ENCODE measurements at regions not wholly inside any gene's neighbourhood (a gene's known extent, or its start where the extent isn't known, plus 50 kb on each side); places are given as distances from the start of the nearest gene placed in this dataset.

- intact Hi-C loops (cut with DNase I) = no loop called here
- 77 to 84% (median 79%) methylated on average over 3 of the region's 3 CpGs for WGBS, 4 donors
- Histone ChIP-seq H3K4me1 (no peaks in the 10 kb centered on the region), H3K36me3 (no peaks in the 10 kb centered on the region), H3K27ac (no peak overlapping the region), H3K27me3 (no peaks in the 10 kb centered on the region), H3K9me3 (no peaks in the 10 kb centered on the region), H3K4me3 (no peak overlapping the region)
- no peak for ATAC-seq
- TF ChIP-seq POLR2A (IDR thresholded peaks at IDR 0.05) (no peak), CTCF (IDR thresholded peaks at IDR 0.05) (no peak)
- DNase-seq = no peak
Measured at GRCh38 chr15:53225781-53226180, 435.6 kb upstream of the ONECUT1 start.

DNA sequence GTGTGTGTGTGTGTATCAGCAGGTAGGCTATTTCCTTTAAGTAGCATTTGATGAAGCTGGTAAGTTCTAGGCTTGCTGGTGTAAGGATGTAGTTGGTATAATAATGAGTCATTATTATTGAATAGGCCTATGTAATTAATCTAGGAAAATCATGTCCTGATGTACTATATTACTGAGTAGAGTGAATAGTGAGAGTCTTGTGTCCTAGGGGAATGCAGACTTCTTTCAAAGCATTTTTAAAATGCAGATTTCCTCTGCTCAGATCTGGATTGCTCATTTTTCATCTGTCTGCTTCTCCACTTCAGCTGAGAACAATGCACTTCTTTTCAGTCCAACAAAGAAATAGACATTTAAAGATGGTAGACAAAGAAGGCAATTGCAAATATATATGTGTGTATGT lies 434.2 kb upstream of the ONECUT1 start:
- H3K27ac ChIP-seq = no peak overlapping the region
- ATAC-seq (no peak), DNase-seq (no peak)
- no peak overlapping the region for H3K4me3 ChIP-seq
- H3K4me1 ChIP-seq = no peaks in the 10 kb centered on the region
- H3K36me3 ChIP-seq = no peaks in the 10 kb centered on the region
- H3K27me3 ChIP-seq = no peaks in the 10 kb centered on the region
- no peaks in the 10 kb centered on the region for H3K9me3 ChIP-seq
- TF ChIP-seq POLR2A (IDR thresholded peaks at IDR 0.05) = no peak
- no peak for TF ChIP-seq CTCF (IDR thresholded peaks at IDR 0.05)
- intact Hi-C loops (cut with DNase I) = no loop called here

GRCh38 chr15:53223815-53224214 lies 433.7 kb upstream of the ONECUT1 start:
- ATAC-seq = no peak
- no peaks in the 10 kb centered on the region for H3K36me3 ChIP-seq
- no peak overlapping the region for H3K27ac ChIP-seq
- H3K9me3 ChIP-seq = no peaks in the 10 kb centered on the region
- intact Hi-C loops (cut with DNase I) = no loop called here
- 87 to 100% (median 91%) methylated on average over 1 of the region's 1 CpG for WGBS, 4 donors
- no peak overlapping the region for H3K4me3 ChIP-seq
- no peaks in the 10 kb centered on the region for H3K27me3 ChIP-seq
- TF ChIP-seq POLR2A (IDR thresholded peaks at IDR 0.05) (no peak), CTCF (IDR thresholded peaks at IDR 0.05) (no peak)
- H3K4me1 ChIP-seq = no peaks in the 10 kb centered on the region
- DNase-seq = no peak

DNA sequence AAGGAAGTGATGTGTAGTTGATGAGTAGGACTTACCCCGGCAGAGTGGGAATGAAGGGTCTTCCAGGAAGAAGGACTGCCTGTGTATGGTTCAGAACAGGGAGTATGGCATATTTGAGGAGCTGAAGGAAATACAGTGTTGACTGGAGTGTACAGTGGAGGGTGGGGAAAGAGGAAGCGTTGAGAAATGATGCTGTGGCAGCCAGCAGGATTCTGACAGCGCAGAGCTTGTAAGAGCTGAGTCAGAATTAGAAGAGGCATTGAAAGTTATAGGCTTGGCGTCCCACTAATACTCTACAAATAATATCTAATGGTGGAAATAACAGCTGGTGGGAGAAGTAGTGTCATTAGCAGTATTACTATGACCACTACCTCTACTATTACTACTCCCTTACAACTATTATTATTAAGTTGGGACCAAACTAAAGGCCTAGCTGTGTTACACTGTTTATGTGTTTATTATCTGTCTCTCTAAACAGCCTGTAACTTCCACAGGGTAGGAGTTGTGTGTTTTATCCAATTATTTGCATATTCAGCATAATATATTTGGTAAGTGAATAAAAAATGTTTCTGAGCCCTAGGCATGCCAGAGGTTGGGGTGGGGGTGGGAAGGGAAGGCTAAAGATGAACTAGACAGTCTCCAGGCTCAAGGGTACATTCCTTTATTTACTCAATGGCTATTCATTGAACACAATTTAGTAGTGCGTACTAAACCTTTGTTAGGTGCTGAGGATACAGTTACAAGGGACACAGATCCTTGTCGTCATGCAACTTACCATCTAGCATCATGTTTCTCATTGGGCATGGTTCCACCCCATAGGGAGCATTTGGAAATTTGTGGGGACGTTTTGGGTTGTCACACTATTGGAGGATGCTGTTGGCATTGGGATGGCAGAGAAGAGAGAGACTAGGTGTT lies 428.8 kb upstream of the ONECUT1 start:
- DNase-seq (no peak), ATAC-seq (no peak)
- no peak for TF ChIP-seq CTCF (IDR thresholded peaks at IDR 0.05)
- TF ChIP-seq POLR2A (IDR thresholded peaks at IDR 0.05) = no peak
- Histone ChIP-seq H3K27ac (no peak overlapping the region), H3K4me1 (no peaks in the 10 kb centered on the region), H3K9me3 (no peaks in the 10 kb centered on the region), H3K27me3 (peaks cover 0 to 10% (median 0%) of the 10 kb centered on the region in 9 donors), H3K36me3 (no peaks in the 10 kb centered on the region), H3K4me3 (no peak overlapping the region)
- 66 to 75% (median 73%) methylated on average over 7 of the region's 7 CpGs for WGBS, 4 donors
- intact Hi-C loops (cut with DNase I) = loop anchor here in 1 of 10 donors (5.0 kb wide), 1 partner anchor 122 kb away; no protein-coding TSS in a partner anchor
